HK-2 (cell line): ENCODE measurements at regions not wholly inside any gene's neighbourhood (a gene's known extent, or its start where the extent isn't known, plus 50 kb on each side); places are given as distances from the start of the nearest gene placed in this dataset.

Experiments used
- DNase-seq: peaks from one replicate; pipeline ENCODE4 v3.0.0-alpha.2; 2018; ENCODE audit not compliant: unreplicated experiment

DNA sequence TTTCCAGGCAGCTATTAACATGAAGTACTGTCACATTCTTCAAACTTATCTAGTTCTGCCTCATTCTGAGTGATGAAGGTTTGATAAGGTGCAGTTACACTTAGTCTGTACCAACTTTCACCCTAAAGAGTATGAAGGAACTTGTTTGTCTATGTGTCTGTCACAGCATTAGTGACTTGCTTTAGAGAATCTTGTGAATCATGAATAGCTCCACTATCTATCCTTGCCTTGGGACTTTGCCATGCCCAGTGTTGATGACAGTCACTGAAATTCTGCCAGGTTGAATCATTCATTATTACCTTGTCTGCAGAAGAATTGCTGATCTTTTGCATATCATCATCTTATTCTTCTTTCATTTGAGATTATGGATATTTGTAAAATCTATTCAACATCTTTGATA lies 50.9 kb upstream of the A1CF start:
- no peak for DNase-seq

GRCh38 chr10:50937230-50937907 lies 51.9 kb upstream of the A1CF start:
- DNase-seq, result no peak

DNA sequence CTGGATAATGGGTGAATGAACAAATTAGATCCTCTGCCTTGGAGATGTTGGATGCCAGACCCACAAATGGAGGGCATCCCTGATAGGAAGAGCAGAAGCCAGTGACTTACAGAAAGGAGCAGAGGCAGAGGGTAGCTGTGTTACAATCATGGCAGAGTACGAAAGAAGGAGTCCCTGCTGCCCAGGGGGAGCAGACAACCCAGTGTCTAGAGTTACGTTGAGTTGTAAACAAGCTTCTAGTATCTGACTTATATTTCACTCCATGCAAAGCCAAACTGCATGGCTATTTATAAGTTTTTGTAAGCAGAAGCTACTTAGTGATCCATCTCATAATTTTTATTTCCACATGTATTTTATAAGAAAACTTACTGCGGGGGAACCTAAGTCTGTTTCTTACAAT lies 56.2 kb upstream of the A1CF start:
- DNase-seq, result no peak

GRCh38 chr10:50946991-50947781 lies 61.8 kb upstream of the A1CF start:
- DNase-seq, result no peak

GRCh38 chr10:50951365-50951764 lies 65.9 kb upstream of the A1CF start:
- no peak for DNase-seq

DNA sequence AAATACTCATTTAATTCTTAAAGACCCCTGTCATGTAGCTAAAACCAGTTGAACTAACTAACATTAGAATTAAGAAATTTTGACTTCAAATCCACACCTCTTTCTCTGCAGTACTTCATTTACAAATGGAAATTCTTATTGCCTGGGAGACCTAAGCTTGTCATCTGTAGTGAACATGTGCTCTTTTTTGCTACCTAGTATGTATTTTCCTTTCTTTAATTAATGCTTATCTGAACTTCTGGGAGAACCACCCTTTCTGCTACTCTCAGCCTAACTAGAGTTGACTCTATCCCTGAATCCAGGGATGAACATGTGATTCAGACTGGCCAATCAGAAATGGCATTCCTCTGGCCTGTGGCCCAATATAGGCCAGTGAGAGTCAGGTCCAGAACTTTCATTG lies 75.9 kb upstream of the A1CF start:
- DNase-seq, result no peak

DNA sequence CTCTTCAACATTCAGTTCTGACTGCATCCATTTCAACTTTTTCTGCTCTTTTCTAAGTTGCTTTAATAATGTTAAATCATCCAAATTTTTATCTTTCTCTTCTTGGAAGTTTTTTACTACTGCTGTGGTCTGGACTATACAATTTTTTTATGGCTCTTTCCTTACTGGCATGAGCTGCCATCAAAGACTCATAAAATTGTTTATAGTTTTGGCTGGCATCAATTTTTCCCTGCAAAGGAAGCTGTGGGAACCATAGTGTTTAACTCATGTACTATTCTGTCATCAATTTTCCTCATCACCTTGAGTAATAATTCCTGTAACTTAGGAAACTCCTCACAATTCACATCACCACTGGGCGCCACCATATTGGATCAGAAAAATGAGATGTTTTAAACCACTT lies 77.6 kb upstream of the A1CF start:
- DNase-seq, result no peak

GRCh38 chr10:50968386-50969091 lies 83.1 kb upstream of the A1CF start:
- no peak for DNase-seq

- DNase-seq, result peak; percentile 15
Observed at GRCh38 chr10:50972591-50972990, 87.2 kb upstream of the A1CF start.

GRCh38 chr10:50981385-50981784 lies 92.9 kb upstream of the PRKG1 start:
- no peak for DNase-seq

DNA sequence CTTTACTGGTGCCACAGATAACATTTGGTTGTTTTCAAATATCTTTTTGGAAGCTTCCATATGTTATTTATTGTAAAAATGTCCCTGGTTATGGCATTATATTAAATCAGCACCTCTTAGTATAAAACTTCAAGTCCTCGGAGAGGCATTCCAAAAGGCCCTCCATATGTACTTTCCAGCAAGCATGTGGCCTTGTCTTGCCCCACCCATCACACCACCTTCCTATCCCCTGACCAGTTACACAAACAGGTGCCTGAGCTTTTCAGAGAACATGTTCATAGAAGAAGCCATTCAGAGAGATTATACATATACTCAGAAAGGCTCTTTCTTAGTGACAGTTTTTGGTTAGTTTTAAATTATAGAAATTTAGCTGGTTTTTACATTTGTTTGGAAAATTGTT lies 92.4 kb upstream of the PRKG1 start:
- DNase-seq, result no peak

DNA sequence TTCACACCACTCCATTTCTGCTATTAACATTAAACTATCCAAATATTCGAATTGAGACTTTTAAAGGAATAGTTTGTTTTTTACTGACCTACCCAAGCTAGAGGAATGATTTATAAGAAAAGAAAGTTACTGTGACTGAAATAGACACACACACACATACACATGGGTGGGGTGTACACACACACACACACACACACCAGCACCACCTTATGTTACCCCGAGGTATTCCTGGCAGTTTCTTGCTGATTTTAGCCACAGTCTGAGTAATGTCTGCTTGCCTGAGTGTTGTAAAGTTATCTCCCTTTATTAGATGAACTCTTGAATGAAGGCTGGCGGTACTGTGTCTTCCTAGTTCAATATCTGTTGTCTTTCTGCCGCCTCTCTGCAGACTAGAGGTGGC lies 91.3 kb upstream of the PRKG1 start:
- DNase-seq, result no peak

GRCh38 chr10:50987934-50988333 lies 86.4 kb upstream of the PRKG1 start:
- no peak for DNase-seq

DNA sequence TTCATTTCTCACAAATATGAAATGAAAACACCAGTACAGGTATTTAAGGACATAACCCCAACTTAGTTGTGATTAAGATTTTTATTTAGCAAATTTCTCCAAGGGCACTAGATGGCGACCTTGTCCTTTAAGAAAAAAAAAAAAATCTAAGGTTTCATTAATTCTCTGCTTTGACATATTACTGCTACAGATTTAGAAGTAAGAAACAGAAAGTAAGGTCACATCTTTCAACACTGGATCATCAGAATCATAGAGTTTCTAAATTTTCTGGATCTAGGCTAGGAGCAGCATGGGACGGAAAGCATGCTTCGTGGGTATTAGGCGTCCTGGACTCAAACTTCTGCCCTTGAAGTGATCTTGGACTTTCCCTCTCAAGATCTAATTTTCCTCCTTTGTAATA lies 85.5 kb upstream of the PRKG1 start:
- no peak for DNase-seq

- DNase-seq, result peak; percentile 16
Observed at GRCh38 chr10:50990568-50991455, 83.5 kb upstream of the PRKG1 start.

DNA sequence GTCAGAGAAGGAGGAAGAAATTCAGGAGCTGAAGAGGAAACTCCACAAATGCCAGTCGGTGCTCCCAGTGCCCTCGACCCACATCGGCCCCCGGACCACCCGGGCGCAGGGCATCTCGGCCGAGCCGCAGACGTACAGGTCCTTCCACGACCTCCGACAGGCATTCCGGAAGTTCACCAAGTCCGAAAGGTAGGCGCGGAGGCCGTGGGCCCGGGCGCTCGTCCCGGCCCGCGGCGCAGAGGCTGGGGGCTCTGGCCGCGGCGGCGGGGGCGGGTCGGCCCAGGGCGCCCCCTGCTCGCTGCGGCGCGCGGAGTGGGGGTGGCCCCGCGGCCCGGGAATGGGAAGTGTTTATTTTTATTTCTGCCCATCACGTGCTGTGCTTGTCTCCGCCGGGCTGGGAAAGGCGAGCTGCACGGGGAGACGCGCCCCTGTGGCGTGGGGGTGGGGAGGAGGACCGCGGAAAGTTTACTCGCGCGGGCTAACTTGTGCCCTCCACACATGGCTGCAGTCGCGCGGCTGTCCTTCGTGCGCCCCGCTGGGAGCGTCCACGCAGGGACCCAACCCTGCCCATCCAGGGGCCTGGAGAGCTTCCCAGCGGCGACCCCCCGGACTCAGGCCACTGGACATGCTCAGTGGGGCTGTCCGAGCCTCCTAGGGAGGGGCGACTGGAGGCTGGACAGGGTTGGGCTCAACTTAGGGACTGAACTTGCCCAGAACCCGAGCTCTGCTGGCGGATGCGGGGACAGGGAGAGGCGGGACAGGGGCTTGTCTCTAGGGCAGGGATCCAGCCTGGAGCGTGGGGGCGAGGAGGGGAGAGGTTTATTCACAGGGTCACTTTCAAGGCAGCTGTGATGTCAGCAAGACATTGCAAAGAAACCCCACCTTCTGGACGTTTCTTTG lies 82.6 kb upstream of the PRKG1 start:
- no peak for DNase-seq

DNA sequence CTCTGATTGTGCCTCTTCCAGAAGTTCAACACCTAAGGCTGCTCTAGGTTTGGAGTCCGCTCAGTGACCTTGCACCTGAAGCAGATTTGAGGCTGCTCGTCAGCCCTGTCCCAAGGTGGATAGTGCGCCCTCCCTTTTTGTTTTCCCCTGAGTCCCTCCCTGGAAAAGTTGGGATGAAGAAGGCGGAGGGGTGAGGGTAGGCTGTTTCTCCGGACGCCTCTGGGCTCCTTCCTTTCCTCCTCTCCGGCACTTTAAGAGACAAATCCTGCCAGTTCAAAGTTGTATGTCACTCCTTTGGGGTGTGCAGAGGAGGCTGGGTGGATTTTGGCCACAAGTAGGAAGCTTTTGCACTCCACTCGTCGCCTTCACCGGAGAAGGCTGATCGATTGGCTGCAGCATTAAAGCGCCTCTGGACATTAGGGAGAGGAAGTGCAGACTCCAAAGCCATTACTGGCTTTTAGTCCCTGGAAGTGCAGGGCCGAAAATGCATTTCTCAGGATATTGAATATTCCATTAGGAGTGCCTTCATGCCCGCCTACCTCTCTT lies 81.9 kb upstream of the PRKG1 start:
- DNase-seq, result no peak

GRCh38 chr10:50992972-50993766 lies 81.1 kb upstream of the PRKG1 start:
- DNase-seq, result no peak

DNA sequence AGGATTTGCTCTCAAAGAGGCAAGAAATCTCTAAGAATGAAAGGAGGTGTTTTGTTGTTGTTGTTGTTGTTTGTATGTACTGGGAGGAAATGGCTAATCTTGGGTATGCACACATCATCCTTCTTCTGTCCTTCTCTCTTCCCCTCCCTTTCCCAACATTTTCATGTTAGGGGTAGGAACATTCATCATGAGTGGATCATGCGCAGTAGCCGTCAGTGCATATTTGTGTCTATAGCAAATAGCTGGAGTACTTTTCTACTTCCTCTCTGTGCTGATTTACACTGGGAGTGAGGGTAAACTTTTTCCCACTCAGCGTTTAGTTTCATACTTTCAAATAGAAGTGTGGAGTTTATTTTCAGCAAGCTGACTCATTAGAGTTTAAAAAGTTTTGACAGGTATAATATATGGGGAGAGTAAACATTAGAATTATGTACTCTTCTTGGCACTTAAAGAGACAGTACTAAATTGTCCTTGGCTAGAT lies 80.5 kb upstream of the PRKG1 start:
- no peak for DNase-seq

- no peak for DNase-seq
Observed at GRCh38 chr10:50997461-50997860, 76.8 kb upstream of the PRKG1 start.
